HL-60 (cell line): ENCODE measurements at regions not wholly inside any gene's neighbourhood (a gene's known extent, or its start where the extent isn't known, plus 50 kb on each side); places are given as distances from the start of the nearest gene placed in this dataset.

ENCODE experiments used
- DNase-seq, 2 experiments: peaks; one replicate each; pipeline ENCODE4 v3.0.0-alpha.2; 2010 to 2020; ENCODE audit warnings: low read depth in 1 of 2, low spot score in 1 of 2
- H3K27ac ChIP-seq: fragments of 250-450 bp; sonication (Bioruptor Pico); replicated peaks from 2 replicates; pipeline ENCODE4 v1.5.1; 2020; ENCODE audit warnings: mild to moderate bottlenecking, moderate library complexity
- H3K27me3 ChIP-seq: fragments of 250-450 bp; sonication (Bioruptor Pico); 2 replicates; pipeline ENCODE4 v1.5.1; 2021; ENCODE audit warnings: mild to moderate bottlenecking, moderate library complexity; ENCODE audit not compliant: insufficient read depth, poor library complexity, severe bottlenecking
- H3K4me3 ChIP-seq: replicated peaks from 2 replicates; pipeline ENCODE4 v1.5.1; 2011; ENCODE audit warnings: mild to moderate bottlenecking, control low read depth, low read length; ENCODE audit not compliant: insufficient read depth
- CTCF ChIP-seq: IDR thresholded peaks from one replicate; pipeline ENCODE4 v1.5.1; 2011; ENCODE audit warnings: low read length, control low read depth, inconsistent platforms; ENCODE audit not compliant: insufficient read depth
- GABPA ChIP-seq: IDR thresholded peaks from 2 replicates; pipeline ENCODE4 v1.6.1; 2012; ENCODE audit warnings: low read depth
- POLR2AphosphoS5 ChIP-seq: IDR thresholded peaks from 2 replicates; pipeline ENCODE4 v1.6.1; 2012; ENCODE audit warnings: low read depth
- REST ChIP-seq: IDR thresholded peaks from 2 replicates; pipeline ENCODE4 v1.6.1; 2012; ENCODE audit warnings: low read depth; ENCODE audit not compliant: insufficient replicate concordance
- SPI1 ChIP-seq: IDR thresholded peaks from 2 replicates; pipeline ENCODE4 v1.6.1; 2012; ENCODE audit warnings: low read depth, mild to moderate bottlenecking, borderline replicate concordance

- Histone ChIP-seq H3K4me3 (no peak overlapping the region), H3K27me3 (no peaks in the 10 kb centered on the region), H3K27ac (no peak overlapping the region)
- peak; percentile 19; the same call in 1 of the 2 replicates for TF ChIP-seq SPI1
- TF ChIP-seq POLR2AphosphoS5: no peak
- TF ChIP-seq CTCF: peak; percentile 67
- DNase-seq: peak in 1 of 2 experiments; percentile 51
Measured at GRCh38 chr10:28393956-28394568, 91.2 kb upstream of the MPP7 start.

GRCh38 chr10:28396331-28396730 is 93.5 kb upstream of the MPP7 start:
- H3K27ac ChIP-seq: no peak overlapping the region
- DNase-seq: no peak
- no peak for TF ChIP-seq CTCF
- no peak for TF ChIP-seq REST
- no peak overlapping the region for H3K4me3 ChIP-seq
- H3K27me3 ChIP-seq: no peaks in the 10 kb centered on the region

- no peak for TF ChIP-seq REST
- no peak for TF ChIP-seq CTCF
- no peak for TF ChIP-seq GABPA
- TF ChIP-seq SPI1: no peak
- no peak for TF ChIP-seq POLR2AphosphoS5
- Histone ChIP-seq H3K4me3 (no peak overlapping the region), H3K27ac (no peak overlapping the region), H3K27me3 (no peaks in the 10 kb centered on the region)
- DNase-seq: no peak
Measured at GRCh38 chr10:28397229-28397628, 94.4 kb upstream of the MPP7 start.

GRCh38 chr10:28400176-28400575 is 97.3 kb upstream of the MPP7 start:
- peak in 1 of 2 experiments; percentile 48 for DNase-seq
- no peak for TF ChIP-seq GABPA
- TF ChIP-seq CTCF: no peak
- TF ChIP-seq SPI1: peak; percentile 42; the same call in 1 of the 2 replicates
- no peak for TF ChIP-seq REST
- TF ChIP-seq POLR2AphosphoS5: no peak

More at GRCh38 chr10:28400176-28400575, 97.3 kb upstream of the MPP7 start:
- no peak overlapping the region for H3K4me3 ChIP-seq
- no peaks in the 10 kb centered on the region for H3K27me3 ChIP-seq
- peak overlapping the region; percentile 55 for H3K27ac ChIP-seq
